Panc1 (cell line): ENCODE measurements at regions not wholly inside any gene's neighbourhood (a gene's known extent, or its start where the extent isn't known, plus 50 kb on each side); places are given as distances from the start of the nearest gene placed in this dataset.

ENCODE experiments used
- CTCF ChIP-seq: fragments of 450-650 bp; IDR thresholded peaks from 2 replicates; pipeline ENCODE4 v1.5.1; 2017; ENCODE audit warnings: mild to moderate bottlenecking
- POLR2AphosphoS5 ChIP-seq: IDR thresholded peaks from 2 replicates; pipeline ENCODE4 v1.6.1; 2012; ENCODE audit warnings: mild to moderate bottlenecking, low read depth, low read length, moderate library complexity
- REST ChIP-seq, 2 experiments: IDR thresholded peaks; 2 replicates each; pipeline ENCODE4 v1.6.1; 2011 to 2012; ENCODE audit warnings: low read depth in 2 of 2, control low read depth in 1 of 2, low read length in 1 of 2, mild to moderate bottlenecking in 1 of 2, moderate library complexity in 1 of 2; ENCODE audit not compliant: insufficient read depth in 1 of 2
- SIN3A ChIP-seq: IDR thresholded peaks from 2 replicates; pipeline ENCODE4 v1.6.1; 2012; ENCODE audit warnings: low read depth, mild to moderate bottlenecking, low read length, moderate library complexity, borderline replicate concordance; ENCODE audit not compliant: insufficient read depth
- TCF7L2 ChIP-seq: IDR thresholded peaks from 2 replicates; pipeline ENCODE4 v1.6.1; 2011; ENCODE audit warnings: mild to moderate bottlenecking, low read depth, low read length, inconsistent platforms

- no peak for TF ChIP-seq CTCF
- no peak for TF ChIP-seq POLR2AphosphoS5
- no peak for TF ChIP-seq REST (IDR thresholded peaks at IDR 0.05; ENCODE audit: insufficient read depth in 1 of 2, low read depth in 2 of 2, low read length in 1 of 2)
- no peak for TF ChIP-seq SIN3A
- TF ChIP-seq TCF7L2, result no peak
These were observed 812.0 kb upstream of the RAB6C start for GRCh38 chr2:129167456-129167855.
